GM23248 (cell line): ENCODE measurements at regions not wholly inside any gene's neighbourhood (a gene's known extent, or its start where the extent isn't known, plus 50 kb on each side); places are given as distances from the start of the nearest gene placed in this dataset.

ENCODE experiments used
- DNase-seq: peaks from one replicate; pipeline ENCODE4 v3.0.0-alpha.2; 2015
- H2AFZ ChIP-seq: fragments of 200-600 bp; sonication (generic); 2 replicates; pipeline ENCODE4 v1.6.1; 2016; ENCODE audit warnings: antibody characterized with exemption
- H3F3A ChIP-seq: fragments of 200-600 bp; sonication (generic); 2 replicates; pipeline ENCODE4 v1.6.1; 2016; ENCODE audit warnings: mild to moderate bottlenecking, antibody characterized with exemption, mixed run types; ENCODE audit not compliant: insufficient read depth
- H3K27ac ChIP-seq: fragments of 200-600 bp; sonication (generic); 2 replicates; pipeline ENCODE4 v1.5.1; 2016; ENCODE audit warnings: mild to moderate bottlenecking
- H3K27me3 ChIP-seq: fragments of 200-600 bp; sonication (generic); replicated peaks from 2 replicates; pipeline ENCODE4 v1.6.1; 2016; ENCODE audit warnings: mild to moderate bottlenecking; ENCODE audit not compliant: insufficient read depth
- H3K36me3 ChIP-seq: fragments of 200-600 bp; sonication (generic); 2 replicates; pipeline ENCODE4 v1.6.1; 2016; ENCODE audit warnings: low read depth, mild to moderate bottlenecking
- H3K4me1 ChIP-seq: fragments of 200-600 bp; sonication (generic); 2 replicates; pipeline ENCODE4 v1.6.1; 2016; ENCODE audit warnings: mild to moderate bottlenecking; ENCODE audit not compliant: insufficient read depth
- H3K4me2 ChIP-seq: fragments of 200-600 bp; sonication (generic); one replicate; pipeline ENCODE4 v1.6.1; 2016; ENCODE audit warnings: mild to moderate bottlenecking; ENCODE audit not compliant: unreplicated experiment
- H3K4me3 ChIP-seq: fragments of 200-600 bp; sonication (generic); 2 replicates; pipeline ENCODE4 v1.5.1; 2016; ENCODE audit warnings: mild to moderate bottlenecking
- H3K79me2 ChIP-seq: fragments of 200-600 bp; sonication (generic); 2 replicates; pipeline ENCODE4 v1.6.1; 2016; ENCODE audit warnings: mild to moderate bottlenecking; ENCODE audit not compliant: insufficient read depth
- H3K9ac ChIP-seq: fragments of 200-600 bp; sonication (generic); 2 replicates; pipeline ENCODE4 v1.6.1; 2016; ENCODE audit warnings: mild to moderate bottlenecking
- H3K9me2 ChIP-seq: fragments of 200-600 bp; sonication (generic); 2 replicates; pipeline ENCODE4 v1.6.1; 2016; ENCODE audit warnings: mixed run types, mild to moderate bottlenecking, moderate library complexity; ENCODE audit not compliant: insufficient read depth
- H3K9me3 ChIP-seq: fragments of 200-600 bp; sonication (generic); one replicate; pipeline ENCODE4 v1.6.1; 2017; ENCODE audit warnings: low read depth
- H4K20me1 ChIP-seq: fragments of 200-600 bp; sonication (generic); 2 replicates; pipeline ENCODE4 v1.6.0; 2016; ENCODE audit not compliant: insufficient read depth
- EZH2 ChIP-seq: fragments of 200-600 bp; sonication (generic); IDR thresholded peaks from 2 replicates; pipeline ENCODE4 v1.6.1; 2018; ENCODE audit warnings: antibody characterized with exemption, mild to moderate bottlenecking; ENCODE audit not compliant: insufficient read depth, poor library complexity, severe bottlenecking
- EZH2phosphoT487 ChIP-seq: fragments of 200-600 bp; sonication (generic); IDR thresholded peaks from 2 replicates; pipeline ENCODE4 v1.6.1; 2018; ENCODE audit warnings: antibody characterized with exemption, moderate library complexity, mild to moderate bottlenecking, low read depth; ENCODE audit not compliant: insufficient read depth
- WGBS, 2 experiments: methylation state at CpG; one replicate each; pipeline ENCODE4 v1.1.6; 2015 to 2017; ENCODE audit warnings: low lambda C conversion rate in 2 of 2, low coverage in 1 of 2; ENCODE audit errors: missing lambda C conversion rate in 2 of 2; 5-methylcytosine and 5-hydroxymethylcytosine counted together
- in situ Hi-C: fragments of 300-500 bp; cut with MboI; formaldehyde crosslinking; loops from 2 replicates; pipeline ENCODE4 v1.15.0; 2020

DNA sequence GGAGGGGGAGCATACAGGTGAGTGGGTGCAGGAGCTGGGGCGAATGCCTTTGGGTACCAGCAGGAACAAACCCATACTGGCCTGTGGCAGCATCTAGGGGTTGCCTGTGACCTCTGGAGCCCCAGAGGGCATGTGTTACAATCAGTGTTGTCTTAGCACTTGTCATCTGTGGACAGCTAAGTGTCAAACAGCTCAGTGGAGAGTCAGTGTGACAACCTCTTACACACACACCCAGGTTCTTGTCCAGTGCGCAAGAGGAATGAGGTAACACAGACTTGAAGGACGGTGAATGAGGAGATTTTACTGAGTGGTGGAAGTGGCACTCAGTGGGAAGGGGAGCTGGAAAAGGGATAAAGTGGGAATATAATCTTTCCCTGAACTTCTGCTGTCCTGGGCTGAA is 54.1 kb upstream of the DDIT4L start:
- H3K4me3 ChIP-seq, result no peak overlapping the region
- no peaks in the 10 kb centered on the region for H3K9me3 ChIP-seq
- no peaks in the 10 kb centered on the region for H3K9me2 ChIP-seq
- no peaks in the 10 kb centered on the region for H3K36me3 ChIP-seq
- H3K79me2 ChIP-seq, result no peaks in the 10 kb centered on the region
- H3K27me3 ChIP-seq, result no peaks in the 10 kb centered on the region
- in situ Hi-C loops, result no loop called here
- WGBS, 2 experiments, result 51 to 65% methylated on average over 3 of the region's 3 CpGs
- no peak overlapping the region for H3K9ac ChIP-seq
- H3F3A ChIP-seq, result no peaks in the 10 kb centered on the region
- H4K20me1 ChIP-seq, result no peaks in the 10 kb centered on the region
- no peak for DNase-seq
- H3K4me2 ChIP-seq, result no peak overlapping the region
- no peak overlapping the region for H2AFZ ChIP-seq
- H3K27ac ChIP-seq, result no peak overlapping the region
- no peak for TF ChIP-seq EZH2phosphoT487
- no peak for TF ChIP-seq EZH2
- no peaks in the 10 kb centered on the region for H3K4me1 ChIP-seq
